ENCODE measurements at regions not wholly inside any gene's neighbourhood (a gene's known extent, or its start where the extent isn't known, plus 50 kb on each side); places are given as distances from the start of the nearest gene placed in this dataset.
A peak's percentile ranks its signal among the peaks of the same experiment; 100 is the strongest.

GRCh38 chr9:117868594-117868993 is 164.4 kb downstream of the TLR4 start:
- Histone ChIP-seq H3K4me1 (ENCODE audit: insufficient read depth, low read length, severe bottlenecking) (no peaks in the 10 kb centered on the region), H3K36me3 (ENCODE audit: insufficient read depth, low read length) (no peaks in the 10 kb centered on the region), H3F3A (ENCODE audit: insufficient read depth, low read length) (no peaks in the 10 kb centered on the region), H3K79me2 (ENCODE audit: insufficient read depth, low read length) (no peaks in the 10 kb centered on the region), H3K27me3 (ENCODE audit: insufficient read depth, low read length) (no peaks in the 10 kb centered on the region), H3K9me2 (ENCODE audit: low read depth, low read length) (no peaks in the 10 kb centered on the region), H3K27ac (ENCODE audit: low read depth, low read length, poor library complexity, severe bottlenecking) (no peak overlapping the region), H3K4me2 (ENCODE audit: low read length) (no peak overlapping the region), H3K4me3 (ENCODE audit: low read depth, low read length, poor library complexity, severe bottlenecking) (no peak overlapping the region), H2AFZ (ENCODE audit: low read length) (no peak overlapping the region), H3K9me3 (ENCODE audit: low read length) (no peaks in the 10 kb centered on the region), H3K9ac (ENCODE audit: low read length) (no peak overlapping the region), H4K20me1 (ENCODE audit: insufficient read depth, low read length) (no peaks in the 10 kb centered on the region)
- TF ChIP-seq, protein P1, sequence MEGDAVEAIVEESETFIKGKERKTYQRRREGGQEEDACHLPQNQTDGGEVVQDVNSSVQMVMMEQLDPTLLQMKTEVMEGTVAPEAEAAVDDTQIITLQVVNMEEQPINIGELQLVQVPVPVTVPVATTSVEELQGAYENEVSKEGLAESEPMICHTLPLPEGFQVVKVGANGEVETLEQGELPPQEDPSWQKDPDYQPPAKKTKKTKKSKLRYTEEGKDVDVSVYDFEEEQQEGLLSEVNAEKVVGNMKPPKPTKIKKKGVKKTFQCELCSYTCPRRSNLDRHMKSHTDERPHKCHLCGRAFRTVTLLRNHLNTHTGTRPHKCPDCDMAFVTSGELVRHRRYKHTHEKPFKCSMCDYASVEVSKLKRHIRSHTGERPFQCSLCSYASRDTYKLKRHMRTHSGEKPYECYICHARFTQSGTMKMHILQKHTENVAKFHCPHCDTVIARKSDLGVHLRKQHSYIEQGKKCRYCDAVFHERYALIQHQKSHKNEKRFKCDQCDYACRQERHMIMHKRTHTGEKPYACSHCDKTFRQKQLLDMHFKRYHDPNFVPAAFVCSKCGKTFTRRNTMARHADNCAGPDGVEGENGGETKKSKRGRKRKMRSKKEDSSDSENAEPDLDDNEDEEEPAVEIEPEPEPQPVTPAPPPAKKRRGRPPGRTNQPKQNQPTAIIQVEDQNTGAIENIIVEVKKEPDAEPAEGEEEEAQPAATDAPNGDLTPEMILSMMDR (IDR thresholded peaks at IDR 0.05; ENCODE audit: low read length) = no peak
- TF ChIP-seq EZH2 (IDR thresholded peaks at IDR 0.05; ENCODE audit: borderline replicate concordance, low read length) = no peak

GRCh38 chr9:117869287-117869686 is 165.1 kb downstream of the TLR4 start:
- Histone ChIP-seq H3K4me1 (ENCODE audit: insufficient read depth, low read length, severe bottlenecking) (no peaks in the 10 kb centered on the region), H3K79me2 (ENCODE audit: insufficient read depth, low read length) (no peaks in the 10 kb centered on the region), H2AFZ (ENCODE audit: low read length) (no peak overlapping the region), H3K27ac (ENCODE audit: low read depth, low read length, poor library complexity, severe bottlenecking) (no peak overlapping the region), H3K9me2 (ENCODE audit: low read depth, low read length) (no peaks in the 10 kb centered on the region), H3K4me3 (ENCODE audit: low read depth, low read length, poor library complexity, severe bottlenecking) (no peak overlapping the region), H3K36me3 (ENCODE audit: insufficient read depth, low read length) (no peaks in the 10 kb centered on the region), H3K27me3 (ENCODE audit: insufficient read depth, low read length) (no peaks in the 10 kb centered on the region), H3F3A (ENCODE audit: insufficient read depth, low read length) (no peaks in the 10 kb centered on the region), H3K4me2 (ENCODE audit: low read length) (no peak overlapping the region), H3K9ac (ENCODE audit: low read length) (no peak overlapping the region), H3K9me3 (ENCODE audit: low read length) (no peaks in the 10 kb centered on the region), H4K20me1 (ENCODE audit: insufficient read depth, low read length) (no peaks in the 10 kb centered on the region)
- TF ChIP-seq, protein P1 (IDR thresholded peaks at IDR 0.05; ENCODE audit: low read length) = peak; percentile 8; the same call in 1 of the 2 replicates
- TF ChIP-seq EZH2 (IDR thresholded peaks at IDR 0.05; ENCODE audit: borderline replicate concordance, low read length) = no peak

- TF ChIP-seq, protein P1 (IDR thresholded peaks at IDR 0.05; ENCODE audit: low read length) = no peak
- TF ChIP-seq EZH2 (IDR thresholded peaks at IDR 0.05; ENCODE audit: borderline replicate concordance, low read length) = no peak
- no peaks in the 10 kb centered on the region for H4K20me1 ChIP-seq (ENCODE audit: insufficient read depth, low read length)
- H3K27me3 ChIP-seq (ENCODE audit: insufficient read depth, low read length) = no peaks in the 10 kb centered on the region
- H3K4me3 ChIP-seq (ENCODE audit: low read depth, low read length, poor library complexity, severe bottlenecking) = no peak overlapping the region
- no peaks in the 10 kb centered on the region for H3F3A ChIP-seq (ENCODE audit: insufficient read depth, low read length)
- no peak overlapping the region for H3K27ac ChIP-seq (ENCODE audit: low read depth, low read length, poor library complexity, severe bottlenecking)
- no peak overlapping the region for H3K4me2 ChIP-seq (ENCODE audit: low read length)
- H2AFZ ChIP-seq (ENCODE audit: low read length) = no peak overlapping the region
- H3K9me2 ChIP-seq (ENCODE audit: low read depth, low read length) = no peaks in the 10 kb centered on the region
- no peak overlapping the region for H3K9ac ChIP-seq (ENCODE audit: low read length)
- no peaks in the 10 kb centered on the region for H3K9me3 ChIP-seq (ENCODE audit: low read length)
- H3K79me2 ChIP-seq (ENCODE audit: insufficient read depth, low read length) = no peaks in the 10 kb centered on the region
- no peaks in the 10 kb centered on the region for H3K36me3 ChIP-seq (ENCODE audit: insufficient read depth, low read length)
- H3K4me1 ChIP-seq (ENCODE audit: insufficient read depth, low read length, severe bottlenecking) = no peaks in the 10 kb centered on the region
These were observed 165.5 kb downstream of the TLR4 start for GRCh38 chr9:117869712-117870111.

Measured in OCI-LY1 (cell line).